Esophagus squamous epithelium (tissue), 5 donors: ENCODE measurements at regions not wholly inside any gene's neighbourhood (a gene's known extent, or its start where the extent isn't known, plus 50 kb on each side); places are given as distances from the start of the nearest gene placed in this dataset.

Source experiments
- DNase-seq: peaks from one replicate; lab custom pipeline; 2025; lab: John Stamatoyannopoulos, UW
- H3K27ac ChIP-seq, 4 donors: fragments of 200-600 bp; sonication (generic); one replicate each; pipeline ENCODE4 v1.5.1; 2016 to 2019; ENCODE audit warnings: mild to moderate bottlenecking in 1 of 4
- H3K27me3 ChIP-seq, 4 donors: fragments of 200-600 bp; sonication (generic); 1 replicate in 3 of 4; 2 replicates in 1 of 4; pipeline versions ENCODE4 v1.5.1 to v1.6.0; 2017 to 2021; ENCODE audit warnings: antibody characterized with exemption in 1 of 4
- H3K36me3 ChIP-seq, 3 donors: fragments of 200-600 bp; sonication (generic); one replicate each; pipeline ENCODE4 v1.5.1; 2016 to 2019
- H3K4me1 ChIP-seq, 3 donors: fragments of 200-600 bp; sonication (generic); one replicate each; pipeline ENCODE4 v1.5.1; 2017 to 2019
- H3K4me3 ChIP-seq, 4 donors: fragments of 200-600 bp; sonication (generic); 1 replicate in 3 of 4; 2 replicates in 1 of 4; pipeline ENCODE4 v1.5.1; 2016 to 2019; ENCODE audit warnings: mild to moderate bottlenecking in 2 of 4, moderate library complexity in 1 of 4
- H3K9me3 ChIP-seq, 3 donors: fragments of 200-600 bp; sonication (generic); one replicate each; pipeline ENCODE4 v1.5.1; 2016 to 2019
- POLR2A ChIP-seq, 4 donors: fragments of 450-650 bp; IDR thresholded peaks; one replicate each; pipeline ENCODE4 v1.6.1; 2017; ENCODE audit warnings: antibody characterized with exemption in 4 of 4, mild to moderate bottlenecking in 4 of 4, moderate library complexity in 3 of 4
- WGBS, 2 donors: methylation state at CpG; one replicate each; pipeline ENCODE4 v1.1.5; 2018; 5-methylcytosine and 5-hydroxymethylcytosine counted together
- intact Hi-C: fragments of 100-400 bp; cut with DNase I; formaldehyde crosslinking; loops from one replicate; pipeline ENCODE4 v1.15.0; 2022
- TF ChIP-seq, protein P1 (sequence below), 6 experiments: fragments of 450-650 bp in 4 of 6; fragments of 200-600 bp in 2 of 6; sonication (generic) in 2 of 6; IDR thresholded peaks; one replicate each; pipeline ENCODE4 v1.5.1; 2016 to 2019; ENCODE audit warnings: antibody characterized with exemption in 6 of 6, mild to moderate bottlenecking in 4 of 6, moderate library complexity in 4 of 6
- donor health status: DM: yes; HTN: yes; CAD: no.

DNA sequence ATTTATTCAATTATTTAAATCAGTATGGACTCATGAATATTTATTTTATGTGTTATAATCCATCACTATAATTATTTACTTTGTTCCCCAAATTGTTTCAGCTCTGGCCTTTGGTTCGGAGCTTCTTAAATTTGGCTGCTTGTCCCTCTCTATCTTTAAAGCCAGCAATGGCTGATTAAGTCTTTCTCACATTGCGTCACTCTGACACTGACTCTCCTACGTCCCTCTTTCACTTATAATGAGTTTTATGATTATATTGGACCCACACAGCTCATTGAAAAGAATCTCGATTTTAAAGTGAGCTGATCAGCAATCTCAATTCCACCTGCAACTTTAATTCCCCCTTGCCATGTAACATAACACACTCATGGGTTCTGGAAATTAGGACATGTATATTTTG is 185.2 kb upstream of the SLC39A10 start:
- H3K4me3 ChIP-seq = no peak overlapping the region
- no peak for TF ChIP-seq POLR2A (IDR thresholded peaks at IDR 0.05)
- TF ChIP-seq, protein P1, sequence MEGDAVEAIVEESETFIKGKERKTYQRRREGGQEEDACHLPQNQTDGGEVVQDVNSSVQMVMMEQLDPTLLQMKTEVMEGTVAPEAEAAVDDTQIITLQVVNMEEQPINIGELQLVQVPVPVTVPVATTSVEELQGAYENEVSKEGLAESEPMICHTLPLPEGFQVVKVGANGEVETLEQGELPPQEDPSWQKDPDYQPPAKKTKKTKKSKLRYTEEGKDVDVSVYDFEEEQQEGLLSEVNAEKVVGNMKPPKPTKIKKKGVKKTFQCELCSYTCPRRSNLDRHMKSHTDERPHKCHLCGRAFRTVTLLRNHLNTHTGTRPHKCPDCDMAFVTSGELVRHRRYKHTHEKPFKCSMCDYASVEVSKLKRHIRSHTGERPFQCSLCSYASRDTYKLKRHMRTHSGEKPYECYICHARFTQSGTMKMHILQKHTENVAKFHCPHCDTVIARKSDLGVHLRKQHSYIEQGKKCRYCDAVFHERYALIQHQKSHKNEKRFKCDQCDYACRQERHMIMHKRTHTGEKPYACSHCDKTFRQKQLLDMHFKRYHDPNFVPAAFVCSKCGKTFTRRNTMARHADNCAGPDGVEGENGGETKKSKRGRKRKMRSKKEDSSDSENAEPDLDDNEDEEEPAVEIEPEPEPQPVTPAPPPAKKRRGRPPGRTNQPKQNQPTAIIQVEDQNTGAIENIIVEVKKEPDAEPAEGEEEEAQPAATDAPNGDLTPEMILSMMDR (IDR thresholded peaks at IDR 0.05) = no peak
- H3K36me3 ChIP-seq = no peaks in the 10 kb centered on the region
- WGBS, 2 donors = 73 to 83% methylated on average over 4 of the region's 4 CpGs
- H3K4me1 ChIP-seq = no peaks in the 10 kb centered on the region
- no peaks in the 10 kb centered on the region for H3K9me3 ChIP-seq
- H3K27ac ChIP-seq = no peak overlapping the region
- DNase-seq = no peak
- no peaks in the 10 kb centered on the region for H3K27me3 ChIP-seq
- intact Hi-C loops = no loop called here

DNA sequence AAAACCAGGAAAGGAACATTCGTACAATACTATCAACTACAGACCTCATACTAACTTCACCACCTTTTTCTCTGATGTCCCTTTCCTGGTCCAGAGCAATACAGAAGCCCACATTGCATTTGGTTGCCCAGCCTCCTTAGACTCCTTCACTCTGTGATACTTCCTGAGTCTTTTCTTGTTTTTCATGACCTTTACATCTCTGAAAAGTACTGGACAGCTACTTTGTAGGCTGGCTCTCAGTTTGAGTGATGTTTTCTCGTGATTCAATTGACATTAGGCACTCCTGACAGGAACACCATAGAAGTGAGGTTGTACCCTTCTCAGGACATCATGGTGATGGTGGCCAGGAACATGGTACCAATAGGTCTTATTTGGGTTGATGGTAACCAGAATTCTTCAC is 185.9 kb upstream of the SLC39A10 start:
- no peak overlapping the region for H3K4me3 ChIP-seq
- intact Hi-C loops = no loop called here
- no peaks in the 10 kb centered on the region for H3K36me3 ChIP-seq
- no peak for DNase-seq
- no peak overlapping the region for H3K27ac ChIP-seq
- TF ChIP-seq, protein P1 (IDR thresholded peaks at IDR 0.05) = no peak
- TF ChIP-seq POLR2A (IDR thresholded peaks at IDR 0.05) = no peak
- H3K9me3 ChIP-seq = no peaks in the 10 kb centered on the region
- 31 to 69% methylated on average over 2 of the region's 2 CpGs for WGBS, 2 donors
- no peaks in the 10 kb centered on the region for H3K4me1 ChIP-seq
- H3K27me3 ChIP-seq = no peaks in the 10 kb centered on the region

DNA sequence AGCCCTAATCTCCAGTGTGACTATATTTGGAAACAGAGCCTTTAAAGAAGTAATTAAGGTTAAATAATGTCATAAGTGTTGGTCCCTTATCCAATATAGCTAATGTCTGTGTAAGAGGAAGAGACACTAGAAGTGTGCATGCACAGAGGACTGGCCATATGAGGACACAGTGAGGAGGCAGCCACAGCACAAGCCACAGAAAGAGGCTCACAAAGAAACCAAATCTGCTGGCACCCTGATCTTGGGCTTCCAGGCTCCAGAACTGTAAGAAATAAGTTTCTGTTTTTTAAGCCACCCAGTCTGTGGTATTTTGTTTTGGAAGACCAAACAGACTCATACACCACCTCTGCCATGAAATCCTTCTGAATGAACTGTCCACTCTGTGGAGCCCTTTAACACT is 186.4 kb upstream of the SLC39A10 start:
- Histone ChIP-seq H3K27me3 (no peaks in the 10 kb centered on the region), H3K4me3 (no peak overlapping the region), H3K4me1 (no peaks in the 10 kb centered on the region), H3K9me3 (no peaks in the 10 kb centered on the region), H3K27ac (no peak overlapping the region), H3K36me3 (no peaks in the 10 kb centered on the region)
- no peak for DNase-seq
- TF ChIP-seq POLR2A (IDR thresholded peaks at IDR 0.05) = no peak
- TF ChIP-seq, protein P1 (IDR thresholded peaks at IDR 0.05) = no peak
- intact Hi-C loops = no loop called here

DNA sequence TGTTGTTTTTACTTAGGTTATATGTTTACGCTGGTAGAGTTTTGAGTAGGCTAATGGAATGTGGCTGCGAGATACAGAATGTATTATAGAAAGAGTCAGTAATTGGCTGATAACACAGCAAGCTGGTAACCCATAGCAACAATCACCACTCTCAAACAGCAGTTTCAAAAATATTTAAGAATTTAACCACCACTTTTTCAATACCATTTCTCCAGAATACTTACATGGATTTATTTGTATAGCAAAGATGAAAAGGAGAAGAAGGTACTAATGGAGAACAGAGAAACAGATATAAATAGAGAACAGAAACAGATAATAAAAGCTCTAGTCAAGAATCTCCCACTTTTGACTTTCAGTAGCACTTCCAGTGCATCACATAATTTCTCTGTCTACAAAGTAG is 188.3 kb upstream of the SLC39A10 start:
- Histone ChIP-seq H3K36me3 (no peaks in the 10 kb centered on the region), H3K4me3 (no peak overlapping the region), H3K27ac (no peak overlapping the region), H3K4me1 (no peaks in the 10 kb centered on the region), H3K27me3 (no peaks in the 10 kb centered on the region), H3K9me3 (no peaks in the 10 kb centered on the region)
- TF ChIP-seq POLR2A (IDR thresholded peaks at IDR 0.05) = no peak
- TF ChIP-seq, protein P1 (IDR thresholded peaks at IDR 0.05) = no peak
- no peak for DNase-seq
- WGBS, 2 donors = 66 to 81% methylated on average over 2 of the region's 2 CpGs
- intact Hi-C loops = no loop called here

DNA sequence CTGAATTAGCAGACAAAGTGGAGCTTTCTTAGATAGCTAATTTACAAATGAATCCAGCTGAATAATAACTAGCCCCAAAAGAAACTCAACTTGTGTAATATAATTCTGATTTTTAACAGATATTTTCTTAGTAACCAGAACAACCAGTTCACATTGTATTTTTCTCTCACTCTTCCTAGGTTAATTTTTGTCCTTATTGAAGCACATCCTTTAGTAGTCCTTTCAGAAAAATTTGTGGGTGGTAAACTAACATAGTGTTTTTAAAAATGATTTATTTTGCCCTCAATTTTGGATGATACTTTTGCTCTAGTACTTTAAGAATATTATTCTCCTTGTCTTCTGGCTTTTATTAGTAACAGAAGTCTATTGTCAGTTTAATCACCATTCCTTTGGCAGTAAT is 190.6 kb upstream of the SLC39A10 start:
- H3K9me3 ChIP-seq = no peaks in the 10 kb centered on the region
- H3K4me1 ChIP-seq = no peaks in the 10 kb centered on the region
- H3K27ac ChIP-seq = no peak overlapping the region
- TF ChIP-seq, protein P1 (IDR thresholded peaks at IDR 0.05) = no peak
- no peak for TF ChIP-seq POLR2A (IDR thresholded peaks at IDR 0.05)
- no peaks in the 10 kb centered on the region for H3K36me3 ChIP-seq
- no peaks in the 10 kb centered on the region for H3K27me3 ChIP-seq
- no peak for DNase-seq
- H3K4me3 ChIP-seq = no peak overlapping the region
- intact Hi-C loops = no loop called here
